Left ventricle myocardium inferior (tissue), 1 donor: ENCODE measurements at regions not wholly inside any gene's neighbourhood (a gene's known extent, or its start where the extent isn't known, plus 50 kb on each side); places are given as distances from the start of the nearest gene placed in this dataset.

Experiments
- DNase-seq: peaks from one replicate; pipeline ENCODE4 v3.0.0-alpha.2; 2020
- H3K27ac ChIP-seq: fragments of 200-600 bp; replicated peaks from 2 replicates; pipeline ENCODE4 v1.8.0; 2021
- H3K27me3 ChIP-seq: fragments of 200-600 bp; 2 replicates; pipeline ENCODE4 v1.8.0; 2021; ENCODE audit warnings: low read depth
- H3K36me3 ChIP-seq: fragments of 200-600 bp; 2 replicates; pipeline ENCODE4 v1.8.0; 2021
- H3K4me1 ChIP-seq: fragments of 200-600 bp; 2 replicates; pipeline ENCODE4 v1.8.0; 2021
- H3K4me3 ChIP-seq: fragments of 200-600 bp; 2 replicates; pipeline ENCODE4 v1.8.0; 2021; ENCODE audit warnings: mild to moderate bottlenecking, moderate library complexity
- H3K9me3 ChIP-seq: fragments of 200-600 bp; replicated peaks from 2 replicates; pipeline ENCODE4 v1.8.0; 2021
- intact Hi-C: fragments of 100-400 bp; cut with micrococcal nuclease; formaldehyde crosslinking; loops from one replicate; pipeline ENCODE4 v1.11.0; 2022
- TF ChIP-seq, protein P1 (sequence below): fragments of 200-600 bp; IDR thresholded peaks from 2 replicates; pipeline ENCODE4 v1.8.0; 2021; ENCODE audit warnings: antibody characterized with exemption, mild to moderate bottlenecking, borderline replicate concordance
- donor health status: DM: no; HTN: yes; CAD: no; lungs with severe emphysema.

GRCh38 chr7:84454174-84454959, 259.8 kb upstream of the SEMA3A start:
- H3K36me3 ChIP-seq = no peaks in the 10 kb centered on the region
- no peaks in the 10 kb centered on the region for H3K4me1 ChIP-seq
- intact Hi-C loops = loop anchor here (10.0 kb wide), 1 partner anchor 480 kb away; no protein-coding TSS in a partner anchor
- H3K27ac ChIP-seq = no peak overlapping the region
- H3K9me3 ChIP-seq = peaks cover 2% of the 10 kb centered on the region
- no peaks in the 10 kb centered on the region for H3K27me3 ChIP-seq
- TF ChIP-seq, protein P1, sequence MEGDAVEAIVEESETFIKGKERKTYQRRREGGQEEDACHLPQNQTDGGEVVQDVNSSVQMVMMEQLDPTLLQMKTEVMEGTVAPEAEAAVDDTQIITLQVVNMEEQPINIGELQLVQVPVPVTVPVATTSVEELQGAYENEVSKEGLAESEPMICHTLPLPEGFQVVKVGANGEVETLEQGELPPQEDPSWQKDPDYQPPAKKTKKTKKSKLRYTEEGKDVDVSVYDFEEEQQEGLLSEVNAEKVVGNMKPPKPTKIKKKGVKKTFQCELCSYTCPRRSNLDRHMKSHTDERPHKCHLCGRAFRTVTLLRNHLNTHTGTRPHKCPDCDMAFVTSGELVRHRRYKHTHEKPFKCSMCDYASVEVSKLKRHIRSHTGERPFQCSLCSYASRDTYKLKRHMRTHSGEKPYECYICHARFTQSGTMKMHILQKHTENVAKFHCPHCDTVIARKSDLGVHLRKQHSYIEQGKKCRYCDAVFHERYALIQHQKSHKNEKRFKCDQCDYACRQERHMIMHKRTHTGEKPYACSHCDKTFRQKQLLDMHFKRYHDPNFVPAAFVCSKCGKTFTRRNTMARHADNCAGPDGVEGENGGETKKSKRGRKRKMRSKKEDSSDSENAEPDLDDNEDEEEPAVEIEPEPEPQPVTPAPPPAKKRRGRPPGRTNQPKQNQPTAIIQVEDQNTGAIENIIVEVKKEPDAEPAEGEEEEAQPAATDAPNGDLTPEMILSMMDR = no peak
- no peak overlapping the region for H3K4me3 ChIP-seq
- no peak for DNase-seq

GRCh38 chr7:84452618-84453017, 258.0 kb upstream of the SEMA3A start:
- intact Hi-C loops = loop anchor here (10.0 kb wide), 1 partner anchor 478 kb away; no protein-coding TSS in a partner anchor
- H3K27ac ChIP-seq = no peak overlapping the region
- TF ChIP-seq, protein P1 = no peak
- no peak for DNase-seq
- no peaks in the 10 kb centered on the region for H3K36me3 ChIP-seq
- peaks cover 12% of the 10 kb centered on the region for H3K9me3 ChIP-seq
- no peaks in the 10 kb centered on the region for H3K4me1 ChIP-seq
- H3K4me3 ChIP-seq = no peak overlapping the region
- H3K27me3 ChIP-seq = no peaks in the 10 kb centered on the region

- Histone ChIP-seq H3K4me3 (no peak overlapping the region), H3K27me3 (no peaks in the 10 kb centered on the region), H3K4me1 (no peaks in the 10 kb centered on the region), H3K36me3 (no peaks in the 10 kb centered on the region), H3K27ac (no peak overlapping the region), H3K9me3 (peaks cover 12% of the 10 kb centered on the region)
- intact Hi-C loops = loop anchor here (10.0 kb wide), 1 partner anchor 476 kb away; no protein-coding TSS in a partner anchor
- TF ChIP-seq, protein P1 = no peak
- no peak for DNase-seq
Measured at GRCh38 chr7:84450772-84451171, 256.2 kb upstream of the SEMA3A start.

- Histone ChIP-seq H3K27me3 (no peaks in the 10 kb centered on the region), H3K27ac (no peak overlapping the region), H3K4me1 (no peaks in the 10 kb centered on the region), H3K4me3 (no peak overlapping the region), H3K36me3 (no peaks in the 10 kb centered on the region), H3K9me3 (peaks cover 17% of the 10 kb centered on the region)
- TF ChIP-seq, protein P1 = no peak
- DNase-seq = no peak
- intact Hi-C loops = no loop called here
Measured at GRCh38 chr7:84447636-84448293, 253.2 kb upstream of the SEMA3A start.

DNA sequence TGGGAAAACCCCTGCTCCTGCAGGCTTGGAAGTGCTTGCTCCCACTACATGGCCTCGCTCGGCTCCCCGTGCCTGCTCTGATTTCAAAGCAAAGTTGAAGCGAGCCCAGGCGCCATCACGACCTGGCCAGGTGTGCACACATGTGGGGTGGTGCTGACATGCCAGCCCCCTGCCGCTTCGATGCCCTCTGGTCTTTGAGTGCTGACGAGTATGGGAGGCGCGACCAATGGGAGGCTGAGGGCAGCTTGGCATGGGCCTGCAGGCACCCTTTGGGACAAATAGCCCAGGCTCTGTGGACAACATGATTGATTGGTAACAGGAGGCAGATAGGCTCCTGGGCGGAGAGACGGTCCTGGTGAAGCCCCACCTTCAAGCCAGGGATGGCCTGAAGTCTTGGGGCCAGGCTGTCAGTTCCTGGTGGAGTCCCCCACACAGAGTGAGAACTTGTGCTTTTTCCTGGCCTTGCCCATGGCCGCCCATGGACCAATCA, 252.4 kb upstream of the SEMA3A start:
- Histone ChIP-seq H3K27ac (no peak overlapping the region), H3K27me3 (no peaks in the 10 kb centered on the region), H3K36me3 (no peaks in the 10 kb centered on the region), H3K4me3 (no peak overlapping the region), H3K9me3 (peaks cover 17% of the 10 kb centered on the region), H3K4me1 (no peaks in the 10 kb centered on the region)
- TF ChIP-seq, protein P1 = no peak
- DNase-seq = no peak
- intact Hi-C loops = no loop called here
